HUES48 (cell line): ENCODE measurements at regions not wholly inside any gene's neighbourhood (a gene's known extent, or its start where the extent isn't known, plus 50 kb on each side); places are given as distances from the start of the nearest gene placed in this dataset.
"Not testable (repeated sequence)": the region's sequence is repeated elsewhere in the genome, so short reads cannot be mapped to it uniquely, and the experiment has no call there.

Experiments
- H3K27ac ChIP-seq: one replicate; pipeline ENCODE4 v1.7.0; 2013; ENCODE audit warnings: low read depth, low read length, inconsistent platforms
- H3K27me3 ChIP-seq: 2 replicates; pipeline ENCODE4 v1.6.1; 2013; ENCODE audit warnings: mild to moderate bottlenecking, low read length; ENCODE audit not compliant: control insufficient read depth, insufficient read depth
- H3K36me3 ChIP-seq: 2 replicates; pipeline ENCODE4 v1.6.1; 2013; ENCODE audit warnings: low read length; ENCODE audit not compliant: control insufficient read depth, insufficient read depth
- H3K4me1 ChIP-seq: 2 replicates; pipeline ENCODE4 v1.6.1; 2013; ENCODE audit warnings: mild to moderate bottlenecking, low read length; ENCODE audit not compliant: control insufficient read depth, insufficient read depth
- H3K4me3 ChIP-seq: 2 replicates; pipeline ENCODE4 v1.5.1; 2013; ENCODE audit warnings: mild to moderate bottlenecking, low read depth, low read length
- H3K9ac ChIP-seq: 2 replicates; pipeline ENCODE4 v1.6.1; 2013; ENCODE audit warnings: mild to moderate bottlenecking, low read depth, low read length, moderate library complexity
- H3K9me3 ChIP-seq: 2 replicates; pipeline ENCODE4 v1.6.1; 2013; ENCODE audit warnings: low read length; ENCODE audit not compliant: control insufficient read depth, insufficient read depth

- H3K9ac ChIP-seq, H3K27me3 ChIP-seq, H3K4me1 ChIP-seq, H3K4me3 ChIP-seq, H3K27ac ChIP-seq, H3K36me3 ChIP-seq: not testable (repeated sequence)
- H3K9me3 ChIP-seq = peaks cover 14% of the 10 kb centered on the region
These were observed 150.1 kb upstream of the FAT3 start for GRCh38 chr11:92074498-92074897.

GRCh38 chr11:92071660-92072059 is 153.0 kb upstream of the FAT3 start:
- no peaks in the 10 kb centered on the region for H3K27me3 ChIP-seq
- no peaks in the 10 kb centered on the region for H3K4me1 ChIP-seq
- H3K36me3 ChIP-seq = no peaks in the 10 kb centered on the region
- H3K9ac ChIP-seq = no peak overlapping the region
- H3K27ac ChIP-seq = no peak overlapping the region
- peaks cover 14% of the 10 kb centered on the region for H3K9me3 ChIP-seq
- H3K4me3 ChIP-seq = no peak overlapping the region; the same call in 1 of the 2 replicates

- Histone ChIP-seq H3K9me3 (peaks cover 14% of the 10 kb centered on the region), H3K36me3 (no peaks in the 10 kb centered on the region), H3K27ac (no peak overlapping the region), H3K4me1 (no peaks in the 10 kb centered on the region), H3K27me3 (no peaks in the 10 kb centered on the region), H3K9ac (no peak overlapping the region), H3K4me3 (no peak overlapping the region)
These were observed 154.4 kb upstream of the FAT3 start for GRCh38 chr11:92070026-92070889.

GRCh38 chr11:92067016-92067415 is 157.6 kb upstream of the FAT3 start:
- Histone ChIP-seq H3K36me3 (no peaks in the 10 kb centered on the region), H3K9me3 (peaks cover 11% of the 10 kb centered on the region), H3K9ac (no peak overlapping the region), H3K27ac (no peak overlapping the region), H3K4me1 (no peaks in the 10 kb centered on the region), H3K4me3 (no peak overlapping the region), H3K27me3 (no peaks in the 10 kb centered on the region)

- no peaks in the 10 kb centered on the region for H3K9me3 ChIP-seq
- H3K9ac ChIP-seq = no peak overlapping the region
- H3K27me3 ChIP-seq = no peaks in the 10 kb centered on the region
- no peak overlapping the region for H3K27ac ChIP-seq
- H3K36me3 ChIP-seq = no peaks in the 10 kb centered on the region
- no peaks in the 10 kb centered on the region for H3K4me1 ChIP-seq
- H3K4me3 ChIP-seq = no peak overlapping the region
These were observed 163.1 kb upstream of the FAT3 start for GRCh38 chr11:92061456-92062062.

- H3K9ac ChIP-seq = no peak overlapping the region
- no peaks in the 10 kb centered on the region for H3K36me3 ChIP-seq
- no peak overlapping the region for H3K4me3 ChIP-seq
- H3K4me1 ChIP-seq = no peaks in the 10 kb centered on the region
- H3K9me3 ChIP-seq = no peaks in the 10 kb centered on the region
- no peak overlapping the region for H3K27ac ChIP-seq
- no peaks in the 10 kb centered on the region for H3K27me3 ChIP-seq
These were observed 166.7 kb upstream of the FAT3 start for GRCh38 chr11:92057849-92058442.

- no peaks in the 10 kb centered on the region for H3K27me3 ChIP-seq
- H3K9me3 ChIP-seq = no peaks in the 10 kb centered on the region
- H3K4me1 ChIP-seq = no peaks in the 10 kb centered on the region
These were observed 171.4 kb upstream of the FAT3 start for GRCh38 chr11:92053216-92053615.

GRCh38 chr11:92050305-92050704 is 174.3 kb upstream of the FAT3 start:
- H3K27me3 ChIP-seq = no peaks in the 10 kb centered on the region
- H3K9ac ChIP-seq = no peak overlapping the region
- no peaks in the 10 kb centered on the region for H3K4me1 ChIP-seq
- H3K27ac ChIP-seq = no peak overlapping the region
- H3K36me3 ChIP-seq = no peaks in the 10 kb centered on the region
- H3K4me3 ChIP-seq = no peak overlapping the region
- H3K9me3 ChIP-seq = no peaks in the 10 kb centered on the region

More at GRCh38 chr11:92053216-92053615, 171.4 kb upstream of the FAT3 start:
- Histone ChIP-seq H3K4me3 (no peak overlapping the region), H3K36me3 (no peaks in the 10 kb centered on the region), H3K9ac (no peak overlapping the region), H3K27ac (no peak overlapping the region)

- H3K27ac ChIP-seq = no peak overlapping the region
- H3K9me3 ChIP-seq = no peaks in the 10 kb centered on the region
- H3K36me3 ChIP-seq = no peaks in the 10 kb centered on the region
- H3K27me3 ChIP-seq = no peaks in the 10 kb centered on the region
- no peaks in the 10 kb centered on the region for H3K4me1 ChIP-seq
- no peak overlapping the region for H3K4me3 ChIP-seq
- no peak overlapping the region for H3K9ac ChIP-seq
These were observed 176.2 kb upstream of the FAT3 start for GRCh38 chr11:92048415-92048814.

- Histone ChIP-seq H3K27me3 (no peaks in the 10 kb centered on the region), H3K36me3 (no peaks in the 10 kb centered on the region), H3K4me3 (no peak overlapping the region), H3K9ac (no peak overlapping the region), H3K9me3 (no peaks in the 10 kb centered on the region), H3K27ac (no peak overlapping the region), H3K4me1 (no peaks in the 10 kb centered on the region)
These were observed 178.5 kb upstream of the FAT3 start for GRCh38 chr11:92046103-92046502.

GRCh38 chr11:92045301-92045700 is 179.3 kb upstream of the FAT3 start:
- Histone ChIP-seq H3K27me3 (no peaks in the 10 kb centered on the region), H3K27ac (no peak overlapping the region), H3K9me3 (no peaks in the 10 kb centered on the region), H3K36me3 (no peaks in the 10 kb centered on the region), H3K9ac (no peak overlapping the region), H3K4me3 (no peak overlapping the region), H3K4me1 (no peaks in the 10 kb centered on the region)
